GM23338 (cell line): ENCODE measurements at regions not wholly inside any gene's neighbourhood (a gene's known extent, or its start where the extent isn't known, plus 50 kb on each side); places are given as distances from the start of the nearest gene placed in this dataset.
A peak's percentile ranks its signal among the peaks of the same experiment; 100 is the strongest.

ENCODE experiments used
- ATAC-seq: fragments of 200-7000 bp; cut with Tn5 transposase; 3 replicates; pipeline ENCODE4 v1.9.1; 2020
- DNase-seq: peaks from one replicate; pipeline ENCODE4 v3.0.0-alpha.2; 2015; ENCODE audit warnings: low spot score
- H2AFZ ChIP-seq: fragments of 200-600 bp; sonication (generic); 2 replicates; pipeline ENCODE4 v1.8.0; 2016; ENCODE audit warnings: antibody characterized with exemption, mild to moderate bottlenecking, moderate library complexity
- H3F3A ChIP-seq: fragments of 200-600 bp; sonication (generic); replicated peaks from 2 replicates; pipeline ENCODE4 v1.8.0; 2017; ENCODE audit warnings: antibody characterized with exemption, mixed run types, low read depth
- H3K27ac ChIP-seq: fragments of 200-600 bp; sonication (generic); 2 replicates; pipeline ENCODE4 v1.6.1; 2016; ENCODE audit warnings: low read depth
- H3K27me3 ChIP-seq: fragments of 200-600 bp; sonication (generic); 2 replicates; pipeline ENCODE4 v1.8.0; 2016; ENCODE audit warnings: mild to moderate bottlenecking, mixed run types, moderate library complexity; ENCODE audit not compliant: insufficient read depth
- H3K36me3 ChIP-seq: fragments of 200-600 bp; sonication (generic); 2 replicates; pipeline ENCODE4 v1.8.0; 2016; ENCODE audit warnings: mild to moderate bottlenecking; ENCODE audit not compliant: insufficient read depth
- H3K4me1 ChIP-seq: fragments of 200-600 bp; sonication (generic); 2 replicates; pipeline ENCODE4 v1.8.0; 2016; ENCODE audit warnings: mild to moderate bottlenecking, moderate library complexity; ENCODE audit not compliant: insufficient read depth
- H3K4me2 ChIP-seq: fragments of 200-600 bp; sonication (generic); 2 replicates; pipeline ENCODE4 v1.7.1; 2017; ENCODE audit warnings: mixed run types
- H3K4me3 ChIP-seq: fragments of 200-600 bp; sonication (generic); 2 replicates; pipeline ENCODE4 v1.6.1; 2016; ENCODE audit warnings: mixed run types
- H3K79me2 ChIP-seq: fragments of 200-600 bp; sonication (generic); replicated peaks from 2 replicates; pipeline ENCODE4 v1.8.0; 2017; ENCODE audit warnings: mild to moderate bottlenecking; ENCODE audit not compliant: insufficient read depth
- H3K9me2 ChIP-seq: fragments of 200-600 bp; sonication (generic); 2 replicates; pipeline ENCODE4 v1.8.0; 2017; ENCODE audit not compliant: insufficient read depth
- H4K20me1 ChIP-seq: fragments of 200-600 bp; sonication (generic); replicated peaks from 2 replicates; pipeline ENCODE4 v1.8.0; 2017; ENCODE audit warnings: mild to moderate bottlenecking; ENCODE audit not compliant: insufficient read depth
- H3K27ac Mint-ChIP-seq: 2 replicates; pipeline ENCODE4 v1.8.0; 2020; ENCODE audit warnings: inconsistent platforms, mild to moderate bottlenecking, moderate library complexity, mixed read lengths
- H3K27me3 Mint-ChIP-seq: 3 replicates; pipeline ENCODE4 v1.8.0; 2022; ENCODE audit warnings: low read depth, mild to moderate bottlenecking, moderate library complexity, mixed read lengths, inconsistent platforms; ENCODE audit not compliant: insufficient read depth, poor library complexity
- H3K36me3 Mint-ChIP-seq: 3 replicates; pipeline ENCODE4 v1.8.0; 2021; ENCODE audit warnings: low read depth, mild to moderate bottlenecking, inconsistent platforms, moderate library complexity, mixed read lengths
- H3K4me1 Mint-ChIP-seq: 3 replicates; pipeline ENCODE4 v1.8.0; 2020; ENCODE audit warnings: mild to moderate bottlenecking, inconsistent platforms, mixed read lengths
- H3K4me3 Mint-ChIP-seq: 3 replicates; pipeline ENCODE4 v1.8.0; 2021; ENCODE audit warnings: moderate library complexity, mild to moderate bottlenecking, inconsistent platforms, mixed read lengths
- H3K9me3 Mint-ChIP-seq: 3 replicates; pipeline ENCODE4 v1.8.0; 2020; ENCODE audit warnings: moderate library complexity, mild to moderate bottlenecking, inconsistent platforms, mixed read lengths
- CREB1 ChIP-seq: fragments of 250-450 bp; sonication (Bioruptor Pico); IDR thresholded peaks from 2 replicates; pipeline ENCODE4 v1.5.0; 2020; ENCODE audit warnings: low read depth, mild to moderate bottlenecking, moderate library complexity
- ETS1 ChIP-seq: IDR thresholded peaks from 2 replicates; pipeline ENCODE4 v1.6.1; 2016; ENCODE audit warnings: antibody characterized with exemption
- EZH2 ChIP-seq: fragments of 200-600 bp; sonication (generic); IDR thresholded peaks from one replicate; pipeline ENCODE4 v1.8.0; 2017; ENCODE audit warnings: antibody characterized with exemption, mild to moderate bottlenecking, low read depth; ENCODE audit not compliant: unreplicated experiment
- EZH2phosphoT487 ChIP-seq: fragments of 200-600 bp; sonication (generic); IDR thresholded peaks from one replicate; pipeline ENCODE4 v1.8.1; 2018; ENCODE audit warnings: antibody characterized with exemption; ENCODE audit not compliant: unreplicated experiment
- JUNB ChIP-seq: IDR thresholded peaks from one replicate; pipeline ENCODE4 v1.6.1; 2016; ENCODE audit warnings: antibody characterized with exemption; ENCODE audit not compliant: unreplicated experiment
- NANOG ChIP-seq: IDR thresholded peaks from 2 replicates; pipeline ENCODE4 v1.6.1; 2016; ENCODE audit warnings: antibody characterized with exemption, borderline replicate concordance
- POLR2AphosphoS5 ChIP-seq: IDR thresholded peaks from 2 replicates; pipeline ENCODE4 v1.6.1; 2016; ENCODE audit warnings: antibody characterized with exemption, low read depth
- REST ChIP-seq: IDR thresholded peaks from one replicate; pipeline ENCODE4 v1.6.1; 2018; ENCODE audit warnings: antibody characterized with exemption; ENCODE audit not compliant: unreplicated experiment
- STAT1 ChIP-seq: IDR thresholded peaks from one replicate; pipeline ENCODE4 v1.6.1; 2016; ENCODE audit warnings: antibody characterized with exemption; ENCODE audit not compliant: unreplicated experiment
- ZNF114 ChIP-seq: fragments of 250-450 bp; sonication (Bioruptor Pico); IDR thresholded peaks from 2 replicates; pipeline ENCODE4 v1.5.0; 2020; ENCODE audit warnings: mild to moderate bottlenecking, moderate library complexity
- ZNF331 ChIP-seq: fragments of 250-450 bp; sonication (Bioruptor Pico); IDR thresholded peaks from 2 replicates; pipeline ENCODE4 v1.5.0; 2020; ENCODE audit warnings: low read depth, mild to moderate bottlenecking, moderate library complexity
- TF ChIP-seq, protein P1 (sequence below): fragments of 250-450 bp; sonication (Bioruptor Pico); IDR thresholded peaks from 2 replicates; pipeline ENCODE4 v1.5.0; 2020; ENCODE audit warnings: mild to moderate bottlenecking, moderate library complexity
- TF ChIP-seq, protein P2 (sequence below), 2 experiments: fragments of 200-600 bp in 1 of 2; sonication (generic) in 1 of 2; conservative IDR thresholded peaks; 2 replicates each; pipeline versions ENCODE4 v1.5.1 to v1.6.1; 2016 to 2017; ENCODE audit warnings: antibody characterized with exemption in 2 of 2, low read depth in 2 of 2, mild to moderate bottlenecking in 2 of 2, moderate library complexity in 1 of 2

DNA sequence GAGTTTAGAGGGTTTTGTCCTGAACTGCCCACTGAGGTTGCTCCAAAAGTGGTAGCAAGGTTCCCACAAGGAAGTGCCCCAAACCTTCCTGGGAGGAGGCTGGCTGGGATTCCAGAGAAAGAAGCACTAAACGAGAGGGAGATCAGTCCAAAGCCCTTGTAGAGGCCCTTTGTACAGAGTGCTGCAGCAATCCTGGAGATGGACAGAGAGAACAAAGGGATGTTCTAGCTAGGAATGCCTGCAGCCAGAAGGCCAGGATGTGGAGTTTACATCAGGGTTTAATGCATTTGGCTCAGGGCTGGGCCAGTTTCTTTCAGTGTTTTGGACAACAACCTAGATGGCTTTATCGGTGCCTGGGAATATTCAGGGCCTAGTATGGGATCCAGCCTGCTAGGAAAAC is 2155.1 kb upstream of the AGA start:
- DNase-seq = no peak
- H3K36me3 ChIP-seq = no peaks in the 10 kb centered on the region
- H3K4me3 Mint-ChIP-seq = no peak overlapping the region
- peak overlapping the region; percentile 43; the same call in 1 of the 2 replicates for H2AFZ ChIP-seq
- TF ChIP-seq CREB1 (CRISPR knock-in tag) = no peak
- no peak for TF ChIP-seq STAT1
- no peak for TF ChIP-seq EZH2phosphoT487
- no peak for TF ChIP-seq EZH2
- no peak for TF ChIP-seq POLR2AphosphoS5
- TF ChIP-seq ZNF114 (CRISPR knock-in tag) = no peak
- TF ChIP-seq JUNB = no peak
- no peak for TF ChIP-seq NANOG
- no peak for TF ChIP-seq ETS1
- no peak for TF ChIP-seq REST
- TF ChIP-seq, protein P1, sequence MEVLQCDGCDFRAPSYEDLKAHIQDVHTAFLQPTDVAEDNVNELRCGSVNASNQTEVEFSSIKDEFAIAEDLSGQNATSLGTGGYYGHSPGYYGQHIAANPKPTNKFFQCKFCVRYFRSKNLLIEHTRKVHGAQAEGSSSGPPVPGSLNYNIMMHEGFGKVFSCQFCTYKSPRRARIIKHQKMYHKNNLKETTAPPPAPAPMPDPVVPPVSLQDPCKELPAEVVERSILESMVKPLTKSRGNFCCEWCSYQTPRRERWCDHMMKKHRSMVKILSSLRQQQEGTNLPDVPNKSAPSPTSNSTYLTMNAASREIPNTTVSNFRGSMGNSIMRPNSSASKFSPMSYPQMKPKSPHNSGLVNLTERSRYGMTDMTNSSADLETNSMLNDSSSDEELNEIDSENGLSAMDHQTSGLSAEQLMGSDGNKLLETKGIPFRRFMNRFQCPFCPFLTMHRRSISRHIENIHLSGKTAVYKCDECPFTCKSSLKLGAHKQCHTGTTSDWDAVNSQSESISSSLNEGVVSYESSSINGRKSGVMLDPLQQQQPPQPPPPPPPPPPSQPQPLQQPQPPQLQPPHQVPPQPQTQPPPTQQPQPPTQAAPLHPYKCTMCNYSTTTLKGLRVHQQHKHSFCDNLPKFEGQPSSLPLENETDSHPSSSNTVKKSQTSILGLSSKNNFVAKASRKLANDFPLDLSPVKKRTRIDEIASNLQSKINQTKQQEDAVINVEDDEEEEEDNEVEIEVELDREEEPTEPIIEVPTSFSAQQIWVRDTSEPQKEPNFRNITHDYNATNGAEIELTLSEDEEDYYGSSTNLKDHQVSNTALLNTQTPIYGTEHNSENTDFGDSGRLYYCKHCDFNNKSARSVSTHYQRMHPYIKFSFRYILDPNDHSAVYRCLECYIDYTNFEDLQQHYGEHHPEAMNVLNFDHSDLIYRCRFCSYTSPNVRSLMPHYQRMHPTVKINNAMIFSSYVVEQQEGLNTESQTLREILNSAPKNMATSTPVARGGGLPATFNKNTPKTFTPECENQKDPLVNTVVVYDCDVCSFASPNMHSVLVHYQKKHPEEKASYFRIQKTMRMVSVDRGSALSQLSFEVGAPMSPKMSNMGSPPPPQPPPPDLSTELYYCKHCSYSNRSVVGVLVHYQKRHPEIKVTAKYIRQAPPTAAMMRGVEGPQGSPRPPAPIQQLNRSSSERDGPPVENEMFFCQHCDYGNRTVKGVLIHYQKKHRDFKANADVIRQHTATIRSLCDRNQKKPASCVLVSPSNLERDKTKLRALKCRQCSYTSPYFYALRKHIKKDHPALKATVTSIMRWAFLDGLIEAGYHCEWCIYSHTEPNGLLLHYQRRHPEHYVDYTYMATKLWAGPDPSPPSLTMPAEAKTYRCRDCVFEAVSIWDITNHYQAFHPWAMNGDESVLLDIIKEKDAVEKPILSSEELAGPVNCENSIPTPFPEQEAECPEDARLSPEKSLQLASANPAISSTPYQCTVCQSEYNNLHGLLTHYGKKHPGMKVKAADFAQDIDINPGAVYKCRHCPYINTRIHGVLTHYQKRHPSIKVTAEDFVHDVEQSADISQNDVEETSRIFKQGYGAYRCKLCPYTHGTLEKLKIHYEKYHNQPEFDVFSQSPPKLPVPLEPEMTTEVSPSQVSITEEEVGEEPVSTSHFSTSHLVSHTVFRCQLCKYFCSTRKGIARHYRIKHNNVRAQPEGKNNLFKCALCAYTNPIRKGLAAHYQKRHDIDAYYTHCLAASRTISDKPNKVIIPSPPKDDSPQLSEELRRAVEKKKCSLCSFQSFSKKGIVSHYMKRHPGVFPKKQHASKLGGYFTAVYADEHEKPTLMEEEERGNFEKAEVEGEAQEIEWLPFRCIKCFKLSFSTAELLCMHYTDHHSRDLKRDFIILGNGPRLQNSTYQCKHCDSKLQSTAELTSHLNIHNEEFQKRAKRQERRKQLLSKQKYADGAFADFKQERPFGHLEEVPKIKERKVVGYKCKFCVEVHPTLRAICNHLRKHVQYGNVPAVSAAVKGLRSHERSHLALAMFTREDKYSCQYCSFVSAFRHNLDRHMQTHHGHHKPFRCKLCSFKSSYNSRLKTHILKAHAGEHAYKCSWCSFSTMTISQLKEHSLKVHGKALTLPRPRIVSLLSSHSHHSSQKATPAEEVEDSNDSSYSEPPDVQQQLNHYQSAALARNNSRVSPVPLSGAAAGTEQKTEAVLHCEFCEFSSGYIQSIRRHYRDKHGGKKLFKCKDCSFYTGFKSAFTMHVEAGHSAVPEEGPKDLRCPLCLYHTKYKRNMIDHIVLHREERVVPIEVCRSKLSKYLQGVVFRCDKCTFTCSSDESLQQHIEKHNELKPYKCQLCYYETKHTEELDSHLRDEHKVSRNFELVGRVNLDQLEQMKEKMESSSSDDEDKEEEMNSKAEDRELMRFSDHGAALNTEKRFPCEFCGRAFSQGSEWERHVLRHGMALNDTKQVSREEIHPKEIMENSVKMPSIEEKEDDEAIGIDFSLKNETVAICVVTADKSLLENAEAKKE (CRISPR knock-in tag) = no peak
- TF ChIP-seq, protein P2, sequence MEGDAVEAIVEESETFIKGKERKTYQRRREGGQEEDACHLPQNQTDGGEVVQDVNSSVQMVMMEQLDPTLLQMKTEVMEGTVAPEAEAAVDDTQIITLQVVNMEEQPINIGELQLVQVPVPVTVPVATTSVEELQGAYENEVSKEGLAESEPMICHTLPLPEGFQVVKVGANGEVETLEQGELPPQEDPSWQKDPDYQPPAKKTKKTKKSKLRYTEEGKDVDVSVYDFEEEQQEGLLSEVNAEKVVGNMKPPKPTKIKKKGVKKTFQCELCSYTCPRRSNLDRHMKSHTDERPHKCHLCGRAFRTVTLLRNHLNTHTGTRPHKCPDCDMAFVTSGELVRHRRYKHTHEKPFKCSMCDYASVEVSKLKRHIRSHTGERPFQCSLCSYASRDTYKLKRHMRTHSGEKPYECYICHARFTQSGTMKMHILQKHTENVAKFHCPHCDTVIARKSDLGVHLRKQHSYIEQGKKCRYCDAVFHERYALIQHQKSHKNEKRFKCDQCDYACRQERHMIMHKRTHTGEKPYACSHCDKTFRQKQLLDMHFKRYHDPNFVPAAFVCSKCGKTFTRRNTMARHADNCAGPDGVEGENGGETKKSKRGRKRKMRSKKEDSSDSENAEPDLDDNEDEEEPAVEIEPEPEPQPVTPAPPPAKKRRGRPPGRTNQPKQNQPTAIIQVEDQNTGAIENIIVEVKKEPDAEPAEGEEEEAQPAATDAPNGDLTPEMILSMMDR (conservative IDR thresholded peaks at IDR 0.05; ENCODE audit: low read depth in 2 of 2) = no peak
- TF ChIP-seq ZNF331 (CRISPR knock-in tag) = no peak
- no peak overlapping the region for H3K27ac ChIP-seq
- no peak overlapping the region for H3K4me3 ChIP-seq
- H3K4me1 ChIP-seq = no peaks in the 10 kb centered on the region
- H3K4me2 ChIP-seq = no peak overlapping the region
- H3K27me3 ChIP-seq = no peaks in the 10 kb centered on the region
- no peaks in the 10 kb centered on the region for H3K4me1 Mint-ChIP-seq
- H3K36me3 Mint-ChIP-seq = no peaks in the 10 kb centered on the region
- H3K9me2 ChIP-seq = no peaks in the 10 kb centered on the region
- H3K79me2 ChIP-seq = no peaks in the 10 kb centered on the region
- H3F3A ChIP-seq = no peaks in the 10 kb centered on the region
- H4K20me1 ChIP-seq = no peaks in the 10 kb centered on the region
- no peak overlapping the region for H3K27ac Mint-ChIP-seq
- ATAC-seq = no peak
- H3K27me3 Mint-ChIP-seq = no peaks in the 10 kb centered on the region
- no peaks in the 10 kb centered on the region for H3K9me3 Mint-ChIP-seq
